ENCODE measurements at regions not wholly inside any gene's neighbourhood (a gene's known extent, or its start where the extent isn't known, plus 50 kb on each side); places are given as distances from the start of the nearest gene placed in this dataset.

DNA sequence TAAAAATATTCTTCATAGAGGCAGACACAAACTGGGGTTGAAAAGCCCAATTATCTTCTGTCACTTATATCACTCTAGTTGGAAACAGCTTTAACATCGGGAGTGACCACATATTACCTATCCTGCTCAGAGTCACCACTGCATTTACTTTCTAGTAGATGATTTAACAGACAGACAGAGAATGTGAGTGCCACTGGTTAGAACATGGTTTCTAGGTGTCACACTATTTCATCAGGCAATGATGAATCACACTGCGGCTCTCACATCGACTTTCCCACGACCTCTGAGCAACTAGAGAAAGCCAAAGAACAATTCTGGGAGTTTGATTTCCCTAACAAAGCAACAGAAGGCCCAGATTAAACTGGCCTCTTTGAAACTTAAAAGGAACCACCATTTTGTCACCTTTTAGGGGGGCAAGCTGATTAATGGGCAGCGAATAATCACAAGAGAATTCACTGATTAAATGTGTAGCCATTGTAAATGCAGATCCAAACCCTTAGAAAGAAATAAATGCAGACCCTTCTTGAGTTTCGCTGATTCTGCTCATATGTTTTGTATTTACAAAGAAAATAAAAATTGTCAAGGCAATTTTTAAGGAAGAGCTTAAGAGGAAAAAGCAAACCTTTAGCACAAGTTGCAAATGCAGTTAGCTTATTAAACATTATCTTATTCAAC lies 112.6 kb upstream of the KBTBD8 start (continued):
- peak; percentile 93 for TF ChIP-seq ATF4 (CRISPR knock-in tag; IDR thresholded peaks at IDR 0.05)
- TF ChIP-seq CEBPG (CRISPR knock-in tag; IDR thresholded peaks at IDR 0.05): peak; percentile 45; the same call in 1 of the 2 replicates
- TF ChIP-seq CEBPG (tag; conservative IDR thresholded peaks at IDR 0.05 in 1 of 2, IDR thresholded peaks at IDR 0.05 in 1 of 2): peak; percentile 62 to 96
- TF ChIP-seq FOXJ3 (CRISPR knock-in tag; IDR thresholded peaks at IDR 0.05): no peak
- TF ChIP-seq HINFP (tag; conservative IDR thresholded peaks at IDR 0.05; ENCODE audit: low read depth): no peak
- no peak for TF ChIP-seq HMGXB4 (CRISPR knock-in tag; IDR thresholded peaks at IDR 0.05)
- no peak for TF ChIP-seq ZNF609 (CRISPR knock-in tag; IDR thresholded peaks at IDR 0.05; ENCODE audit: borderline replicate concordance)
- TF ChIP-seq EWSR1 (IDR thresholded peaks at IDR 0.05; ENCODE audit: borderline replicate concordance, low read depth, partially characterized antibody): no peak
- no peak for TF ChIP-seq ZNF644 (tag; IDR thresholded peaks at IDR 0.05; ENCODE audit: low read depth)
- TF ChIP-seq TAF15 (IDR thresholded peaks at IDR 0.05; ENCODE audit: low read depth, low read length): no peak
- TF ChIP-seq RBM39 (optimal IDR thresholded peaks at IDR 0.05; ENCODE audit: low read depth, low read length): no peak
- TF ChIP-seq ZBTB9 (CRISPR knock-in tag; IDR thresholded peaks at IDR 0.05): no peak
- no peak for TF ChIP-seq HOXB6 (CRISPR knock-in tag; IDR thresholded peaks at IDR 0.05; ENCODE audit: borderline replicate concordance)
- TF ChIP-seq NFE2L1 (tag; IDR thresholded peaks at IDR 0.05; ENCODE audit: borderline replicate concordance, low read depth): no peak
- no peak for TF ChIP-seq ZNF696 (CRISPR knock-in tag; conservative IDR thresholded peaks at IDR 0.05)
